ENCODE measurements at regions not wholly inside any gene's neighbourhood (a gene's known extent, or its start where the extent isn't known, plus 50 kb on each side); places are given as distances from the start of the nearest gene placed in this dataset.

- no peak for TF ChIP-seq GATA2 (IDR thresholded peaks at IDR 0.05; ENCODE audit: low read depth, low read length)
- TF ChIP-seq GATA3 (IDR thresholded peaks at IDR 0.05; ENCODE audit: low read depth, low read length) = no peak
These were observed 2293.3 kb downstream of the PCDH9 start for GRCh38 chr13:64936879-64937278.

DNA sequence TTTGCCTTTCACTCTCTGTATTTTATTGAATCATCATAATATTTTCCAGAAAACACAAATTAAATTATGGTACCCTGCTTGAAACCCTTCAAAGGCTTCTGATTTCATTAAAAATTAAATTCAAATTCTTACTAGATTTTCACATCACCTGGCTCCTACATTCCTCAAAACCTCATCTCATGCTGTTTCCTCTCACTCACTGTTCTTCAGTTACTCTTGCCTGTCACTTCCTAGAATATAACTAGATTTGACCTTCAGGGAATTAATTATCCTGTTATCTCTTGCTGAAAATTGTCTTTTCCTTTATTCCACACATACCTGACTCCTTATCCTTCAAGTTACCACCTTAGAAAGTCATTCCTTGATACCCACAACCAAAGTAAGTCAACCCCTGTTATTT, 2294.7 kb downstream of the PCDH9 start:
- TF ChIP-seq GATA3 (IDR thresholded peaks at IDR 0.05; ENCODE audit: low read depth, low read length) (no peak), GATA2 (IDR thresholded peaks at IDR 0.05; ENCODE audit: low read depth, low read length) (no peak)

DNA sequence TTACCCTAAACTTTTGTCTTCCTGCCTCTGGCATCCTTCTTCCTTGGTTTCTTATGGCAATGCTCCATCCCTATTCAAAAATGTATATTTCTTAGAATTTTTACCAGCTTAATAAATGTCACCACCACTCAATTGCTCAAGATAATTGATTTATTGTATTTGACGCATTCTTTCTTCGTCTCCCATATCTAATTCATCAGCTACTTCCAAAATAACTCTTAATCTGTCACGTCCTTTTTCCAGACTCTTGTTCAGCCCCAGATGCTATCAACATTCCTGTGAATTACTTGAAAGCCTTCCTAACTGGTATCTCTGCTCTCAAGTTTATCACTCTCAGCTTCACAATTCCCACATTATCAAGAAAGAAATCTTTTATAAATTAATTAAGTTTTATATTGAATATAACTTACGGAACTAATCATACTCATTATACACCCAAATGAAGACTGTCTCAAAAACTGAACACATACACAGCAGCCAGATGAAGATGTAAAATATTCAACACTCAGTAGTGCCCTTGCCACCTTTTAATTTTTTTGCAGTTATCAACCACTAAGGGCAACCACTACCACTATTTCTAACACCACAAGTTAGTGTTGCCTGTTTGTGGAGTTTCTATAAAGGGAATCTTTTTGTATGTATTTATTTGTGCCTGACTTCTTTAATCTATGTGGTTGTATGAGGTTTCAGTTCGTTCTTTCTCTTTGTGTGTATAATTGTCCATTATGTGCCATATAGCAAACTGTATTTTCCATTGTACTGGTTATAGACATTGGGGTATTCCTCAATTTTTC, 2295.4 kb downstream of the PCDH9 start:
- TF ChIP-seq GATA2 (IDR thresholded peaks at IDR 0.05; ENCODE audit: low read depth, low read length) = no peak
- TF ChIP-seq GATA3 (IDR thresholded peaks at IDR 0.05; ENCODE audit: low read depth, low read length) = 0 out of 2 replicates have a peak, but pooled peaks have one; percentile 34

- TF ChIP-seq GATA2 (IDR thresholded peaks at IDR 0.05; ENCODE audit: low read depth, low read length) (no peak), GATA3 (IDR thresholded peaks at IDR 0.05; ENCODE audit: low read depth, low read length) (no peak)
These were observed 2299.5 kb downstream of the PCDH9 start for GRCh38 chr13:64930636-64931035.

- TF ChIP-seq GATA3 (IDR thresholded peaks at IDR 0.05; ENCODE audit: low read depth, low read length) (no peak), GATA2 (IDR thresholded peaks at IDR 0.05; ENCODE audit: low read depth, low read length) (no peak)
These were observed 2301.2 kb downstream of the PCDH9 start for GRCh38 chr13:64928696-64929499.

DNA sequence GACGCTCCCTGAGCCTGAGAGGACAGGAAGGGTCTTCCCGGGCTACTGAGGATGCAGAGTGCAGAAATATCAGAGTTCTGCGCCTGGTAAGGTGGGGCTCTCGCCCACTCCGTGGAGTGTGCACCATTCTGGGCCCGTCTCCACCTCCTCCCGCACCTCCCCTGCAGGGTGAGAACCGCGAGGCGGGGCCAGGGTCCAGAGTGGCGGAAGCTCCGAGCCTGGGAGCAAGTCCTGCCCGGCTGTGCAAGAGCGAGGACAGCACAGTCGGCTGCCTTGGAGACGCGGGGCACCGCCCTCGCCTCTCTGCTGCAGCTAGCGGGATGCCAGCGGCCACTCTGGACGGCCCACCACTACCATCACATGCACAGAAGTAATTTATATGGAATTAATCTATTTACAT, 2304.4 kb downstream of the PCDH9 start:
- no peak for TF ChIP-seq GATA3 (IDR thresholded peaks at IDR 0.05; ENCODE audit: low read depth, low read length)
- no peak for TF ChIP-seq GATA2 (IDR thresholded peaks at IDR 0.05; ENCODE audit: low read depth, low read length)

- no peak for TF ChIP-seq GATA3 (IDR thresholded peaks at IDR 0.05; ENCODE audit: low read depth, low read length)
- TF ChIP-seq GATA2 (IDR thresholded peaks at IDR 0.05; ENCODE audit: low read depth, low read length) = no peak
These were observed 2304.9 kb downstream of the PCDH9 start for GRCh38 chr13:64925284-64925683.

DNA sequence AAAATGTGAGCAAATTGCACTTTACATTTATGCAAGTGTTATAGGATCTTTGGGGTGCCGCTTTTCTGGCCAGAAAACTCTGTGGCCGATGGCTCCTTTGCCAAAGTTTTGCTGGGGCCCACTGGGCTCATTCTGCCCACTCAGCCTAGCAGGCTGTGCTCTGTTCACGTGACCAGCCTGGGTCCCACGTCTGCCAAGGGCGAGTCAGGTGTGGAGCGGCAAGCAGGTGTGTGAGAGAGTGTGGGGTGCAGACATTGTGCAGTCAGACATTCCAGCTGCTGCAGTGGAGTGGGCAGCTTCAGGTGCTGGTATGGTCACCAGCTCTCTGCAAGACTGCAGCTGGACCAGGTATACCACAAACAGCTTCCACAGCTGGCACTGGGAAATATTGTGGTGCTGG, 2305.7 kb downstream of the PCDH9 start:
- no peak for TF ChIP-seq GATA2 (IDR thresholded peaks at IDR 0.05; ENCODE audit: low read depth, low read length)
- TF ChIP-seq GATA3 (IDR thresholded peaks at IDR 0.05; ENCODE audit: low read depth, low read length) = no peak

- TF ChIP-seq GATA3 (IDR thresholded peaks at IDR 0.05; ENCODE audit: low read depth, low read length) = no peak
- no peak for TF ChIP-seq GATA2 (IDR thresholded peaks at IDR 0.05; ENCODE audit: low read depth, low read length)
These were observed 2312.6 kb downstream of the PCDH9 start for GRCh38 chr13:64917566-64917965.

DNA sequence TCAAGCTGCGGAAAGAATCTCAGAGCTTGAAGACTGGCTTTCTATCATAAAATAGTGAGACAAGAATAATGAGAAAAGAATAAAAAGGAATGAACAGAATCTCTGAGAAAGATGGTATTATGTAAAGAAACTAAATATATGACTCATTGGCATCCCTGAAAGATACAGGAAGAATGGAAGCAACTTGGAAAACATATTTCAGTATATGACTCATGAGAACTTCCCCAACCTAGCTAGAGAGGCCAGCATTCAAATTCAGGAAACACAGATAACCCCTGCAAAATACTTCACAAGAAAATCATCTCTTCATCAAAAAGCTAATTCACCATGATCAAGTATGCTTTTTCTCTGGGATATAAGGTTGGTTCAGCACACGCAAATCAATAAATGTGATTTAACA, 2318.0 kb downstream of the PCDH9 start:
- TF ChIP-seq GATA3 (IDR thresholded peaks at IDR 0.05; ENCODE audit: low read depth, low read length) (no peak), GATA2 (IDR thresholded peaks at IDR 0.05; ENCODE audit: low read depth, low read length) (no peak)

- TF ChIP-seq GATA2 (IDR thresholded peaks at IDR 0.05; ENCODE audit: low read depth, low read length) (no peak), GATA3 (IDR thresholded peaks at IDR 0.05; ENCODE audit: low read depth, low read length) (no peak)
These were observed 2320.0 kb downstream of the PCDH9 start for GRCh38 chr13:64910096-64910495.

GRCh38 chr13:64909184-64909583, 2321.0 kb downstream of the PCDH9 start:
- no peak for TF ChIP-seq GATA3 (IDR thresholded peaks at IDR 0.05; ENCODE audit: low read depth, low read length)
- no peak for TF ChIP-seq GATA2 (IDR thresholded peaks at IDR 0.05; ENCODE audit: low read depth, low read length)

GRCh38 chr13:64900039-64900438, 2330.1 kb downstream of the PCDH9 start:
- TF ChIP-seq GATA2 (IDR thresholded peaks at IDR 0.05; ENCODE audit: low read depth, low read length) (no peak), GATA3 (IDR thresholded peaks at IDR 0.05; ENCODE audit: low read depth, low read length) (no peak)

DNA sequence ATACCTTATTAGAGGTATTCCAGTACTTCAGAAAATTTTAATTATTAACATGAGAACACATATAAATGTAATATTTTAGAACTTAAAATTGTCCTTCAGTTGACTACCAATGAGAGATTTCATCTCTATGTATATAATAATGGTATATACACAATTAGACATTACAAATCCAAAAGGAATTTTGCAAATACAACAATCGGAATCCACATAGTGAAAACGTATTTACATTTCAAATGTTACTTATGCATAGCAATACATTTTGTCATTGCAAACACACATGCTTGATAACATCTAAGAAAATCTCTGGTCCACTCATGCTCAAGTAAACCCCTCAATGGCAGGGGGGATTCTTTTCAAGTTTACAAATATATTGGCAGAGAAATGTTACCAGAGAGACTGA, 2345.2 kb downstream of the PCDH9 start:
- TF ChIP-seq GATA3 (IDR thresholded peaks at IDR 0.05; ENCODE audit: low read depth, low read length) (no peak), GATA2 (IDR thresholded peaks at IDR 0.05; ENCODE audit: low read depth, low read length) (no peak)

GRCh38 chr13:64877176-64877575, 2353.0 kb downstream of the PCDH9 start:
- TF ChIP-seq GATA3 (IDR thresholded peaks at IDR 0.05; ENCODE audit: low read depth, low read length) = no peak
- TF ChIP-seq GATA2 (IDR thresholded peaks at IDR 0.05; ENCODE audit: low read depth, low read length) = no peak
